Esophagus muscularis mucosa (tissue), 4 donors: ENCODE measurements at regions not wholly inside any gene's neighbourhood (a gene's known extent, or its start where the extent isn't known, plus 50 kb on each side); places are given as distances from the start of the nearest gene placed in this dataset.

Experiments used
- EP300 ChIP-seq: sonication (generic); formaldehyde crosslinking; IDR thresholded peaks from one replicate; pipeline ENCODE4 v1.6.1; 2017; ENCODE audit warnings: antibody characterized with exemption
- POLR2A ChIP-seq: fragments of 450-650 bp; IDR thresholded peaks from one replicate; pipeline ENCODE4 v1.6.1; 2017; ENCODE audit warnings: antibody characterized with exemption, moderate library complexity, mild to moderate bottlenecking, low read depth
- TF ChIP-seq, protein P1 (sequence below), 3 experiments: fragments of 200-600 bp in 2 of 3; fragments of 450-650 bp in 1 of 3; sonication (generic) in 2 of 3; IDR thresholded peaks; one replicate each; pipeline ENCODE4 v1.5.1; 2017 to 2019; ENCODE audit warnings: antibody characterized with exemption in 3 of 3, mild to moderate bottlenecking in 2 of 3, moderate library complexity in 1 of 3

DNA sequence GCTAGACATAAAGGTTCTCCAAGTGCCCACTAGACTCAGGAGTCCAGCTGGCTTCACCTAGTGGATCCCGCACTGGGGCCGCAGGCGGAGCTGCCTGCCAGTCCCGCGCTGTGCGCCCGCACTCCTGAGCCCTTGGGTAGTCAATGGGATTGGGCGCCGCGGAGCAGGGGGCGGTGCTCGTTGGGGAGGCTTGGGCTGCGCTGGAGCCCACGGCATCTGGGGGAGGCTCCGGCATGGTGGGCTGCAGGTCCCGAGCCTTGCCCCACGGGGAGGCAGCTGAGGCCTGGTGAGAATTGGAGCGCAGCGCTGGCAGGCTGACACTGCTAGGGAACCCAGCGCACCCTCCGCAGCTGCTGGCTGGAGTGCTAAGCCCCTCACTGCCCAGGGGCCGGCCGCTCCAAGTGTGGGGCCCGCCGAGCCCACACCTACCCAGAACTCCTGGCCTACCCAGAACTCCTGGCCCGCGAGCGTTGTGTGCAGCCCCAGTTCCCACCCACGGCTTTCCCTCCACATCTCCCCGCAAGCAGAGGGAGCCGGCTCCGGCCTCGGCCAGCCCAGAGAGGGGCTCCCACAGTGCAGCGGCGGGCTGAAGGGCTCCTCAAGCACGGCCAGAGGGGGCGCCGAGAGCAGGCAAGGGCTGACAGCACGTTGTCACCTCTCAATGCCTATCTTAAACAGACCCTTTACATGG, 260.7 kb upstream of the DMRT1 start:
- TF ChIP-seq POLR2A: no peak
- TF ChIP-seq, protein P1, sequence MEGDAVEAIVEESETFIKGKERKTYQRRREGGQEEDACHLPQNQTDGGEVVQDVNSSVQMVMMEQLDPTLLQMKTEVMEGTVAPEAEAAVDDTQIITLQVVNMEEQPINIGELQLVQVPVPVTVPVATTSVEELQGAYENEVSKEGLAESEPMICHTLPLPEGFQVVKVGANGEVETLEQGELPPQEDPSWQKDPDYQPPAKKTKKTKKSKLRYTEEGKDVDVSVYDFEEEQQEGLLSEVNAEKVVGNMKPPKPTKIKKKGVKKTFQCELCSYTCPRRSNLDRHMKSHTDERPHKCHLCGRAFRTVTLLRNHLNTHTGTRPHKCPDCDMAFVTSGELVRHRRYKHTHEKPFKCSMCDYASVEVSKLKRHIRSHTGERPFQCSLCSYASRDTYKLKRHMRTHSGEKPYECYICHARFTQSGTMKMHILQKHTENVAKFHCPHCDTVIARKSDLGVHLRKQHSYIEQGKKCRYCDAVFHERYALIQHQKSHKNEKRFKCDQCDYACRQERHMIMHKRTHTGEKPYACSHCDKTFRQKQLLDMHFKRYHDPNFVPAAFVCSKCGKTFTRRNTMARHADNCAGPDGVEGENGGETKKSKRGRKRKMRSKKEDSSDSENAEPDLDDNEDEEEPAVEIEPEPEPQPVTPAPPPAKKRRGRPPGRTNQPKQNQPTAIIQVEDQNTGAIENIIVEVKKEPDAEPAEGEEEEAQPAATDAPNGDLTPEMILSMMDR (IDR thresholded peaks at IDR 0.05): no peak
- TF ChIP-seq EP300: no peak
